ENCODE measurements at regions not wholly inside any gene's neighbourhood (a gene's known extent, or its start where the extent isn't known, plus 50 kb on each side); places are given as distances from the start of the nearest gene placed in this dataset.

DNA sequence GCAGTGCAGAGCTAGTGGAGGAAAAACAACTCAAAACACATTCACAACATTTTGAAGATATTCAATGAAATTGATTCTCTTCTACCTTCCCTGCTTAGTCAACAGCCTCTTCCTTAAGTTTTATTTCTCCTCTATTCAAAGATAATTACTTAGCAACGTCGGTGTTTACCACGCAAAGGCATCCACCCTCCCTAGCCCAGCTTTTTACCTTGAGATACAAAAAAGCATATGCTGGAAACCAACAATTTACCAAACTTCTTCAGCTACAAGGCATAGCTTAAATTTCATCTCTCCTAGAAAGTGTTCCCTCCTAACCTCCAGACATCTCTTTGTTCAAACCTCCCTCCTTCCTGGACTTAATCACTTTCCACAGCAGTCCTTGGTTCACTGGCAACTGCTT, 102.8 kb upstream of the SOD1 start (continued):
- no peak for TF ChIP-seq NR1H2 (CRISPR knock-in tag; IDR thresholded peaks at IDR 0.05)
- TF ChIP-seq, protein P1, sequence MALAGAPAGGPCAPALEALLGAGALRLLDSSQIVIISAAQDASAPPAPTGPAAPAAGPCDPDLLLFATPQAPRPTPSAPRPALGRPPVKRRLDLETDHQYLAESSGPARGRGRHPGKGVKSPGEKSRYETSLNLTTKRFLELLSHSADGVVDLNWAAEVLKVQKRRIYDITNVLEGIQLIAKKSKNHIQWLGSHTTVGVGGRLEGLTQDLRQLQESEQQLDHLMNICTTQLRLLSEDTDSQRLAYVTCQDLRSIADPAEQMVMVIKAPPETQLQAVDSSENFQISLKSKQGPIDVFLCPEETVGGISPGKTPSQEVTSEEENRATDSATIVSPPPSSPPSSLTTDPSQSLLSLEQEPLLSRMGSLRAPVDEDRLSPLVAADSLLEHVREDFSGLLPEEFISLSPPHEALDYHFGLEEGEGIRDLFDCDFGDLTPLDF (CRISPR knock-in tag; IDR thresholded peaks at IDR 0.05) = no peak
- no peak for TF ChIP-seq E2F5 (CRISPR knock-in tag; IDR thresholded peaks at IDR 0.05)
- no peak for TF ChIP-seq ZNF232 (CRISPR knock-in tag; IDR thresholded peaks at IDR 0.05)
- TF ChIP-seq, protein P2, sequence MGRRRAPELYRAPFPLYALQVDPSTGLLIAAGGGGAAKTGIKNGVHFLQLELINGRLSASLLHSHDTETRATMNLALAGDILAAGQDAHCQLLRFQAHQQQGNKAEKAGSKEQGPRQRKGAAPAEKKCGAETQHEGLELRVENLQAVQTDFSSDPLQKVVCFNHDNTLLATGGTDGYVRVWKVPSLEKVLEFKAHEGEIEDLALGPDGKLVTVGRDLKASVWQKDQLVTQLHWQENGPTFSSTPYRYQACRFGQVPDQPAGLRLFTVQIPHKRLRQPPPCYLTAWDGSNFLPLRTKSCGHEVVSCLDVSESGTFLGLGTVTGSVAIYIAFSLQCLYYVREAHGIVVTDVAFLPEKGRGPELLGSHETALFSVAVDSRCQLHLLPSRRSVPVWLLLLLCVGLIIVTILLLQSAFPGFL (CRISPR knock-in tag; IDR thresholded peaks at IDR 0.05; ENCODE audit: borderline replicate concordance) = no peak

DNA sequence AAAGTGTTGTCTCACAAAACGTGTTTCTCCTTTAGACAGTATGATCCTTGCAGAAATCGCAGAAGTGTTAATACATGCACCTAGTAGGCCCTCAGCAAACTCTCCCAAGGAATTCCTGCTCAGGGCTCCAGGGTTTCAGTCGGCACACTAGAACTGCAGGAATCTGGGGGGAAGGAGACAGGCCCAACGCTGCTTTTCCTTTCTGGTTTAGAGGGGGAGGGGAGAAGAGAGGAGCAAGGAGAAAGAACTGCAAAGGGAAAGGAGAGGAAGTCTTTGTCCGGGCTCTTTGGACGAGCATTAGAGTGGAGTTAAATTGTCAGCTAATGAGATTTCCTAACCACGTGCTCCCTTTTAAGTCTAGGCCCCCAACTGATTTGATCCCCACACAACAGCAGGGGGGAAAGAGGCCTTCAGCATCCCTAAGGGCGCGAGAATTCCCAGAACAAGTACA, 103.7 kb upstream of the SOD1 start:
- DNase-seq (ENCODE audit: low spot score) (peak; percentile 43), ATAC-seq (peak; percentile 4)
- Mint-ChIP-seq H3K27ac (peak overlapping the region; percentile 97), H3K9me3 (no peaks in the 10 kb centered on the region), H3K4me1 (peaks cover 62% of the 10 kb centered on the region), H3K36me3 (no peaks in the 10 kb centered on the region), H3K4me3 (peak overlapping the region; percentile 53), H3K27me3 (ENCODE audit: low read depth) (peaks cover 21% of the 10 kb centered on the region)
- TF ChIP-seq USF1 (CRISPR knock-in tag; IDR thresholded peaks at IDR 0.05) (peak; percentile 57; the same call in 1 of the 2 replicates), ZNF423 (CRISPR knock-in tag; IDR thresholded peaks at IDR 0.05) (peak; percentile 79), USF2 (CRISPR knock-in tag; IDR thresholded peaks at IDR 0.05) (peak; percentile 71)
- TF ChIP-seq, protein P3, sequence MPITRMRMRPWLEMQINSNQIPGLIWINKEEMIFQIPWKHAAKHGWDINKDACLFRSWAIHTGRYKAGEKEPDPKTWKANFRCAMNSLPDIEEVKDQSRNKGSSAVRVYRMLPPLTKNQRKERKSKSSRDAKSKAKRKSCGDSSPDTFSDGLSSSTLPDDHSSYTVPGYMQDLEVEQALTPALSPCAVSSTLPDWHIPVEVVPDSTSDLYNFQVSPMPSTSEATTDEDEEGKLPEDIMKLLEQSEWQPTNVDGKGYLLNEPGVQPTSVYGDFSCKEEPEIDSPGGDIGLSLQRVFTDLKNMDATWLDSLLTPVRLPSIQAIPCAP (CRISPR knock-in tag; IDR thresholded peaks at IDR 0.05) = no peak
- POLR2A ChIA-PET = no interaction called here
- CTCF ChIA-PET = no interaction called here

GRCh38 chr21:31554511-31555022, 104.9 kb upstream of the SOD1 start:
- H3K36me3 Mint-ChIP-seq = no peaks in the 10 kb centered on the region
- H3K4me3 Mint-ChIP-seq = peak overlapping the region; percentile 34
- no peak; the same call in 1 of the 2 replicates for ATAC-seq
- peak overlapping the region; percentile 96 for H3K27ac Mint-ChIP-seq
- H3K27me3 Mint-ChIP-seq (ENCODE audit: low read depth) = peaks cover 21% of the 10 kb centered on the region
- peaks cover 50% of the 10 kb centered on the region for H3K4me1 Mint-ChIP-seq
- no peak for TF ChIP-seq FOXP4 (CRISPR knock-in tag; IDR thresholded peaks at IDR 0.05)
- TF ChIP-seq SOX15 (CRISPR knock-in tag; IDR thresholded peaks at IDR 0.05) = no peak
- TF ChIP-seq ATF6 (CRISPR knock-in tag; IDR thresholded peaks at IDR 0.05) = no peak
- ChIA-PET CTCF (interaction anchor here (1.0 to 1.6 kb wide), 7 partner anchors 8 to 95 kb away, joined by 3 to 8 read pairs (median 3); no protein-coding TSS in a partner anchor), POLR2A (interaction anchor here (1.3 kb wide), 1 partner anchor 11 kb away, joined by 3 read pairs; no protein-coding TSS in a partner anchor)
- no peak for DNase-seq (ENCODE audit: low spot score)
- H3K9me3 Mint-ChIP-seq = 0 out of 2 replicates have a peak, but pooled peaks cover 5% of the 10 kb centered on the region

Data from WTC11 (cell line).